GM12878 (cell line): ENCODE measurements at regions not wholly inside any gene's neighbourhood (a gene's known extent, or its start where the extent isn't known, plus 50 kb on each side); places are given as distances from the start of the nearest gene placed in this dataset.

Experiments used
- ATAC-seq: fragments of 200-7000 bp; cut with Tn5 transposase; 3 replicates; pipeline ENCODE4 v1.9.1; 2020; ENCODE audit warnings: mild to moderate bottlenecking, moderate library complexity
- BruUV-seq: library from RNA; stranded (reverse); fragments of 400-500 nt; replicated peaks from 2 replicates; lab custom pipeline; 2021; lab: Mats Ljungman, UMichigan
- CTCF ChIA-PET: fragments of 300-600 bp; sonication (Branson Sonifier 250); formaldehyde crosslinking; extraction: SDS; loops from one replicate; lab custom pipeline; 2021; ENCODE audit warnings: inconsistent platforms; lab: Yijun Ruan, JAX
- POLR2A ChIA-PET: fragments of 350-600 bp; formaldehyde crosslinking; extraction: SDS; loops from one replicate; lab custom pipeline; 2021; ENCODE audit warnings: inconsistent platforms; lab: Charles Lee
- RAD21 ChIA-PET: fragments of 300-600 bp; sonication (Branson Sonifier 250); formaldehyde crosslinking; loops from one replicate; lab custom pipeline; 2023; ENCODE audit warnings: antibody characterized with exemption; ENCODE audit not compliant: unreplicated experiment; lab: Charles Lee
- SMC1A ChIA-PET: fragments of 300-600 bp; sonication (Branson Sonifier 250); formaldehyde crosslinking; loops from one replicate; lab custom pipeline; 2023; ENCODE audit not compliant: unreplicated experiment, uncharacterized antibody; lab: Charles Lee
- DNase-seq: peaks from one replicate; pipeline ENCODE4 v3.0.0-alpha.2; 2011; ENCODE audit warnings: low read depth, low spot score
- FAIRE-seq: peaks from 3 replicates; lab custom pipeline; 2011; peaks lifted over from hg19 to GRCh38; lab: Jason Lieb, UNC
- H2AFZ ChIP-seq: 2 replicates; pipeline ENCODE4 v1.6.0; 2011; ENCODE audit warnings: low read depth, low read length, control low read depth; ENCODE audit not compliant: control insufficient read depth
- H3K27ac ChIP-seq: 2 replicates; pipeline ENCODE4 v1.5.1; 2011; ENCODE audit warnings: control low read depth; ENCODE audit not compliant: control insufficient read depth, insufficient read depth
- H3K27me3 ChIP-seq, 2 experiments: replicated peaks in 1 of 2; 2 replicates each; pipeline versions ENCODE4 v1.6.0 to v1.6.1; 2011; ENCODE audit warnings: low read length in 1 of 2; ENCODE audit not compliant: control insufficient read depth in 2 of 2, insufficient read depth in 2 of 2
- H3K36me3 ChIP-seq, 2 experiments: 2 replicates each; pipeline ENCODE4 v1.5.1; 2011; ENCODE audit warnings: low read length in 1 of 2; ENCODE audit not compliant: control insufficient read depth in 2 of 2, insufficient read depth in 2 of 2
- H3K4me1 ChIP-seq: 2 replicates; pipeline ENCODE4 v1.6.1; 2011; ENCODE audit warnings: mild to moderate bottlenecking, low read length, moderate library complexity, mixed read lengths; ENCODE audit not compliant: control insufficient read depth, insufficient read depth
- H3K4me2 ChIP-seq: 2 replicates; pipeline ENCODE4 v1.6.0; 2011; ENCODE audit warnings: control low read depth; ENCODE audit not compliant: control insufficient read depth, insufficient read depth
- H3K4me3 ChIP-seq: fragments of 200-600 bp; sonication (generic); 2 replicates; pipeline ENCODE4 v1.5.1; 2016
- H3K79me2 ChIP-seq: 2 replicates; pipeline ENCODE4 v1.6.0; 2011; ENCODE audit warnings: low read length; ENCODE audit not compliant: control insufficient read depth, insufficient read depth
- H3K9ac ChIP-seq: 2 replicates; pipeline ENCODE4 v1.8.0; 2011; ENCODE audit warnings: low read length, control low read depth, mixed read lengths; ENCODE audit not compliant: control insufficient read depth, insufficient read depth
- H3K9me3 ChIP-seq: replicated peaks from 3 replicates; pipeline ENCODE4 v1.5.1; 2011; ENCODE audit warnings: mild to moderate bottlenecking, low read length; ENCODE audit not compliant: control insufficient read depth, insufficient read depth
- H4K20me1 ChIP-seq: 2 replicates; pipeline ENCODE4 v1.6.0; 2011; ENCODE audit not compliant: control insufficient read depth, insufficient read depth
- BCL3 ChIP-seq: IDR thresholded peaks from 2 replicates; pipeline ENCODE4 v1.6.1; 2011; ENCODE audit warnings: borderline replicate concordance, low read depth, mild to moderate bottlenecking, moderate library complexity, low read length; ENCODE audit not compliant: insufficient read depth, poor library complexity, severe bottlenecking
- IRF4 ChIP-seq: IDR thresholded peaks from 2 replicates; pipeline ENCODE4 v1.6.1; 2011; ENCODE audit warnings: low read depth, low read length
- LARP7 ChIP-seq: fragments of 450-650 bp; IDR thresholded peaks from 2 replicates; pipeline ENCODE4 v1.6.1; 2017; ENCODE audit warnings: mild to moderate bottlenecking
- RAD21 ChIP-seq: IDR thresholded peaks from 2 replicates; pipeline ENCODE4 v1.6.1; 2011; ENCODE audit warnings: mild to moderate bottlenecking, low read depth, low read length, moderate library complexity; ENCODE audit not compliant: insufficient read depth
- RCOR1 ChIP-seq: conservative IDR thresholded peaks from 2 replicates; pipeline ENCODE4 v1.6.1; 2012; ENCODE audit warnings: low read depth, low read length, improper control_type of control experiment
- SMC3 ChIP-seq: IDR thresholded peaks from 2 replicates; pipeline ENCODE4 v1.6.1; 2011; ENCODE audit warnings: low read length, improper control_type of control experiment, borderline replicate concordance
- WGBS: methylation state at CpG from one replicate; pipeline ENCODE4 v1.1.6; 2016; ENCODE audit warnings: low lambda C conversion rate; ENCODE audit not compliant: insufficient replicate concordance, insufficient coverage; ENCODE audit errors: missing lambda C conversion rate; 5-methylcytosine and 5-hydroxymethylcytosine counted together
- in situ Hi-C: fragments of 300-500 bp; cut with MboI; formaldehyde crosslinking; loops from 9 replicates; pipeline ENCODE4 v1.14.3; 2018; ENCODE audit warnings: mixed read lengths
- intact Hi-C: fragments of 100-400 bp; cut with micrococcal nuclease; formaldehyde crosslinking; loops from one replicate; pipeline ENCODE4 v1.14.2; 2022; ENCODE audit not compliant: unreplicated experiment
- TF ChIP-seq, protein P1 (sequence below), 3 experiments: IDR thresholded peaks in 2 of 3; conservative IDR thresholded peaks in 1 of 3; 2 replicates each; pipeline ENCODE4 v1.5.1; 2011; ENCODE audit warnings: low read depth in 3 of 3, low read length in 3 of 3, mild to moderate bottlenecking in 3 of 3, control low read depth in 2 of 3, moderate library complexity in 2 of 3, inconsistent platforms in 1 of 3, mixed read lengths in 1 of 3; ENCODE audit not compliant: control insufficient read depth in 2 of 3, insufficient read depth in 1 of 3; ENCODE audit errors: extremely low read depth in 1 of 3

GRCh38 chr2:155256803-155257202 lies 558.3 kb downstream of the KCNJ3 start:
- 30% methylated on average over 6 of the region's 6 CpGs for WGBS
- no peak overlapping the region for H2AFZ ChIP-seq
- SMC1A ChIA-PET = no interaction called here
- H3K27ac ChIP-seq = no peak overlapping the region
- TF ChIP-seq, protein P1, sequence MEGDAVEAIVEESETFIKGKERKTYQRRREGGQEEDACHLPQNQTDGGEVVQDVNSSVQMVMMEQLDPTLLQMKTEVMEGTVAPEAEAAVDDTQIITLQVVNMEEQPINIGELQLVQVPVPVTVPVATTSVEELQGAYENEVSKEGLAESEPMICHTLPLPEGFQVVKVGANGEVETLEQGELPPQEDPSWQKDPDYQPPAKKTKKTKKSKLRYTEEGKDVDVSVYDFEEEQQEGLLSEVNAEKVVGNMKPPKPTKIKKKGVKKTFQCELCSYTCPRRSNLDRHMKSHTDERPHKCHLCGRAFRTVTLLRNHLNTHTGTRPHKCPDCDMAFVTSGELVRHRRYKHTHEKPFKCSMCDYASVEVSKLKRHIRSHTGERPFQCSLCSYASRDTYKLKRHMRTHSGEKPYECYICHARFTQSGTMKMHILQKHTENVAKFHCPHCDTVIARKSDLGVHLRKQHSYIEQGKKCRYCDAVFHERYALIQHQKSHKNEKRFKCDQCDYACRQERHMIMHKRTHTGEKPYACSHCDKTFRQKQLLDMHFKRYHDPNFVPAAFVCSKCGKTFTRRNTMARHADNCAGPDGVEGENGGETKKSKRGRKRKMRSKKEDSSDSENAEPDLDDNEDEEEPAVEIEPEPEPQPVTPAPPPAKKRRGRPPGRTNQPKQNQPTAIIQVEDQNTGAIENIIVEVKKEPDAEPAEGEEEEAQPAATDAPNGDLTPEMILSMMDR (IDR thresholded peaks at IDR 0.05 in 2 of 3, conservative IDR thresholded peaks at IDR 0.05 in 1 of 3; ENCODE audit: control insufficient read depth in 2 of 3, extremely low read depth in 1 of 3, insufficient read depth in 1 of 3, low read depth in 3 of 3, low read length in 3 of 3) = 0 out of 6 replicates have a peak, but pooled peaks of 1 of the 3 experiments have one; percentile 8
- no peak for TF ChIP-seq RCOR1
- POLR2A ChIA-PET = no interaction called here
- no peak for FAIRE-seq
- H3K27me3 ChIP-seq = no peaks in the 10 kb centered on the region
- CTCF ChIA-PET = interaction anchor here (0.7 kb wide), 1 partner anchor 571 kb away, joined by 3 read pairs; no protein-coding TSS in a partner anchor
- no peak overlapping the region for H3K9ac ChIP-seq
- RAD21 ChIA-PET = no interaction called here
- H3K4me3 ChIP-seq = no peak overlapping the region
- no TSS peak for BruUV-seq
- in situ Hi-C loops = no loop called here
- H3K36me3 ChIP-seq = no peaks in the 10 kb centered on the region
- no peak overlapping the region for H3K4me2 ChIP-seq
- intact Hi-C loops = loop anchor here (1.0 kb wide), 1 partner anchor 631 kb away; no protein-coding TSS in a partner anchor
- no peak for DNase-seq
- H3K9me3 ChIP-seq = no peaks in the 10 kb centered on the region
- ATAC-seq = peak; percentile 87
- no peaks in the 10 kb centered on the region for H3K79me2 ChIP-seq
- no peaks in the 10 kb centered on the region for H3K4me1 ChIP-seq
- no peaks in the 10 kb centered on the region for H4K20me1 ChIP-seq

DNA sequence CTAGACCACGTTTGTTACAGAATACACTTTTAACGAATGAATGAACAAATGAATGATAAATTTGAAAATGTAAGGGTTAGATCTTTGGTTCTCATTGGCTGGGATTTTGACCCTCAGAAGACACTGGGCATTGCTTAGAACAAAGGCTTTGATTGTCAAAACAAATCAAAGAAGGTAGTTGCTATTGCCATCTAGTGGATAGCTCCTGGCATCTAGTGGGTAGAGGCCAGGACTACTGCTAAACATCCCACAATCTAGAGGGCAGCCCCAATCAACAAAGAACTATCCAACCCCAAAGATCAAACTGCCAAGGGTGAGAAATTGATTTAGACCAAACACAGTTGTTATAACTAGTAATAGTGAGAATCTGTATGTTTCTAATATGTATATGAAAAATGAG lies 552.3 kb downstream of the KCNJ3 start:
- Histone ChIP-seq H3K36me3 (no peaks in the 10 kb centered on the region), H4K20me1 (no peaks in the 10 kb centered on the region), H3K9ac (no peak overlapping the region), H3K4me1 (no peaks in the 10 kb centered on the region), H2AFZ (no peak overlapping the region), H3K27me3 (no peaks in the 10 kb centered on the region), H3K27ac (no peak overlapping the region), H3K79me2 (no peaks in the 10 kb centered on the region), H3K9me3 (no peaks in the 10 kb centered on the region), H3K4me2 (no peak overlapping the region), H3K4me3 (no peak overlapping the region)
- ChIA-PET RAD21 (interaction anchor here (1.4 kb wide), 1 partner anchor 812 kb away, joined by 6 read pairs; no protein-coding TSS in a partner anchor), POLR2A (no interaction called here), CTCF (interaction anchor here (0.6 to 1.4 kb wide), 7 partner anchors 18 to 812 kb away, joined by 3 read pairs; no protein-coding TSS in a partner anchor), SMC1A (interaction anchor here (0.6 to 0.8 kb wide), 2 partner anchors 20 to 60 kb away, joined by 3 to 4 read pairs; no protein-coding TSS in a partner anchor)
- no TSS peak for BruUV-seq
- FAIRE-seq (peak; percentile 27), ATAC-seq (peak; percentile 97), DNase-seq (no peak)
- intact Hi-C loops = no loop called here
- WGBS = 3% methylated on average over 2 of the region's 2 CpGs
- TF ChIP-seq LARP7 (no peak), BCL3 (no peak), SMC3 (peak; percentile 60), RAD21 (peak; percentile 60), IRF4 (no peak)
- TF ChIP-seq, protein P1 (IDR thresholded peaks at IDR 0.05 in 2 of 3, conservative IDR thresholded peaks at IDR 0.05 in 1 of 3; ENCODE audit: control insufficient read depth in 2 of 3, extremely low read depth in 1 of 3, insufficient read depth in 1 of 3, low read depth in 3 of 3, low read length in 3 of 3) = peak; percentile 51 to 63 (median 58)
- in situ Hi-C loops = no loop called here
